Peyer's patch (tissue), 4 donors: ENCODE measurements at regions not wholly inside any gene's neighbourhood (a gene's known extent, or its start where the extent isn't known, plus 50 kb on each side); places are given as distances from the start of the nearest gene placed in this dataset.

Experiments
- DNase-seq, 3 donors: peaks; one replicate each; pipeline ENCODE4 v3.0.0-alpha.2; 2017 to 2019
- H3K27ac ChIP-seq, 4 donors: fragments of 200-600 bp; sonication (generic); one replicate each; pipeline ENCODE4 v1.5.1; 2016 to 2019
- H3K27me3 ChIP-seq, 2 donors: fragments of 200-600 bp; sonication (generic); one replicate each; pipeline ENCODE4 v1.5.1; 2019
- H3K36me3 ChIP-seq, 3 donors: fragments of 200-600 bp; sonication (generic); one replicate each; pipeline ENCODE4 v1.5.1; 2016 to 2019
- H3K4me1 ChIP-seq, 4 donors: fragments of 200-600 bp; sonication (generic); one replicate each; pipeline ENCODE4 v1.5.1; 2016 to 2019
- H3K4me3 ChIP-seq, 4 donors: fragments of 200-600 bp; sonication (generic); 1 replicate in 3 of 4; 2 replicates in 1 of 4; pipeline ENCODE4 v1.5.1; 2016 to 2019; ENCODE audit warnings: mild to moderate bottlenecking in 1 of 4
- H3K9me3 ChIP-seq, 4 donors: fragments of 200-600 bp; sonication (generic); one replicate each; pipeline ENCODE4 v1.5.1; 2016 to 2019; ENCODE audit warnings: mild to moderate bottlenecking in 1 of 4
- POLR2A ChIP-seq, 2 donors: fragments of 450-650 bp; IDR thresholded peaks; one replicate each; pipeline ENCODE4 v1.5.1; 2017; ENCODE audit warnings: antibody characterized with exemption in 2 of 2, mild to moderate bottlenecking in 2 of 2, moderate library complexity in 2 of 2
- TF ChIP-seq, protein P1 (sequence below), 6 experiments: fragments of 450-650 bp in 4 of 6; fragments of 200-600 bp in 2 of 6; sonication (generic) in 1 of 6; IDR thresholded peaks; one replicate each; pipeline ENCODE4 v1.5.1; 2017 to 2019; ENCODE audit warnings: antibody characterized with exemption in 6 of 6, mild to moderate bottlenecking in 3 of 6, moderate library complexity in 1 of 6

DNA sequence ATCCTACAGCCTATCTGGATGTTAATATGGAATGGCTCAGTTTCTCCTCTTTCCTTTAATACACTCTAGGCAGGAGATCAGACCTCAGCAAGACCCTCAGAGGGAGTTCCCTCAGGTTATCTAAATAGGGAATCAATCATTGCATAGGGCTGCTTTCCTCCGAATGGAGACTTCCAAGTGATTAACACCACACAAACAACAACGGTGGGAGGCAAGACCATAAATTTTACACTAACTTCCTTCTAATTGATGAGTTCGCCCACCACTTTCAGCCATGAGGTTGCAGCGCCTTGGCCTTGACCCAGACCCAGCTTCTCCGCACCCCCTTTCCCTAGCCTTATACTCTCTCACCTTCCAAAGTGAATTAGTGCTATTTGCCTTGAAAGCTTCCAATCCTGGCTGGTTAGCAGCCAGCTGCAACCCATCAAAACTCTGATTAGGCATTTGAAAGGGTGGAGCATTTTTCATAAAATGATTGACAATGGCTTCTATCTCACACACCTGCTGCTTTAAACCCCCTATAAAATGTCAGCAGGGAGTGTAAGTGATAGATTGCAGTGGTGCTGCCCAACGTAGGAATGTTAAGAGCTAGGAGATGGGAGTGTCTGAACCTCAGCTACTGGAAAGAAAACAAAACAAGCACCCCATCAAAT, 534.9 kb upstream of the USP24 start:
- no peaks in the 10 kb centered on the region for H3K36me3 ChIP-seq
- H3K4me1 ChIP-seq, result no peaks in the 10 kb centered on the region
- no peak overlapping the region for H3K4me3 ChIP-seq
- H3K9me3 ChIP-seq, result no peaks in the 10 kb centered on the region
- H3K27ac ChIP-seq, result no peak overlapping the region
- DNase-seq, result no peak
- no peaks in the 10 kb centered on the region for H3K27me3 ChIP-seq
- TF ChIP-seq POLR2A (IDR thresholded peaks at IDR 0.05), result no peak
- TF ChIP-seq, protein P1, sequence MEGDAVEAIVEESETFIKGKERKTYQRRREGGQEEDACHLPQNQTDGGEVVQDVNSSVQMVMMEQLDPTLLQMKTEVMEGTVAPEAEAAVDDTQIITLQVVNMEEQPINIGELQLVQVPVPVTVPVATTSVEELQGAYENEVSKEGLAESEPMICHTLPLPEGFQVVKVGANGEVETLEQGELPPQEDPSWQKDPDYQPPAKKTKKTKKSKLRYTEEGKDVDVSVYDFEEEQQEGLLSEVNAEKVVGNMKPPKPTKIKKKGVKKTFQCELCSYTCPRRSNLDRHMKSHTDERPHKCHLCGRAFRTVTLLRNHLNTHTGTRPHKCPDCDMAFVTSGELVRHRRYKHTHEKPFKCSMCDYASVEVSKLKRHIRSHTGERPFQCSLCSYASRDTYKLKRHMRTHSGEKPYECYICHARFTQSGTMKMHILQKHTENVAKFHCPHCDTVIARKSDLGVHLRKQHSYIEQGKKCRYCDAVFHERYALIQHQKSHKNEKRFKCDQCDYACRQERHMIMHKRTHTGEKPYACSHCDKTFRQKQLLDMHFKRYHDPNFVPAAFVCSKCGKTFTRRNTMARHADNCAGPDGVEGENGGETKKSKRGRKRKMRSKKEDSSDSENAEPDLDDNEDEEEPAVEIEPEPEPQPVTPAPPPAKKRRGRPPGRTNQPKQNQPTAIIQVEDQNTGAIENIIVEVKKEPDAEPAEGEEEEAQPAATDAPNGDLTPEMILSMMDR (IDR thresholded peaks at IDR 0.05), result no peak

DNA sequence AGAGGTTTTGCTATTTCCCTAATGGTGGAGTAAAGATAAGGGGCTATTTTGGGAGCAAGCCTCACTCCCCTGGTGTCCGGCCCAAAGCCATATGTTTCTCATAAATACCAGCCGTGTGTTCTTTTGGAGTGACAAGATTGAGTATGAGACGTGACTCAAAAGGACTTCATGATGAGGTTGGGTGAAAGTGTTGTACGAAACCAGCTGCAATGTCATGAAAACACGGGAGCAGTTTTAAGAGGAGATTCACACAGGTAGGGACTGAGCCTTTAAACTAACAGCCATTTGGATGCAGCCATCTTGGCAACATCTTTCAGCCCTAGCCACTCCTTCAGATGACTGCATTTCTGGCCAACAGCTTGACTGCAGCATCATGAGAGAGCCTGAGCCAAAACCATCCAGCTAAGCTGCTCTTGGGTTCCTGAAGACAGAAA, 532.3 kb upstream of the USP24 start:
- Histone ChIP-seq H3K27ac (no peak overlapping the region), H3K4me3 (no peak overlapping the region), H3K4me1 (no peaks in the 10 kb centered on the region), H3K36me3 (no peaks in the 10 kb centered on the region), H3K27me3 (no peaks in the 10 kb centered on the region), H3K9me3 (no peaks in the 10 kb centered on the region)
- DNase-seq, result no peak
- TF ChIP-seq, protein P1 (IDR thresholded peaks at IDR 0.05), result no peak
- no peak for TF ChIP-seq POLR2A (IDR thresholded peaks at IDR 0.05)

DNA sequence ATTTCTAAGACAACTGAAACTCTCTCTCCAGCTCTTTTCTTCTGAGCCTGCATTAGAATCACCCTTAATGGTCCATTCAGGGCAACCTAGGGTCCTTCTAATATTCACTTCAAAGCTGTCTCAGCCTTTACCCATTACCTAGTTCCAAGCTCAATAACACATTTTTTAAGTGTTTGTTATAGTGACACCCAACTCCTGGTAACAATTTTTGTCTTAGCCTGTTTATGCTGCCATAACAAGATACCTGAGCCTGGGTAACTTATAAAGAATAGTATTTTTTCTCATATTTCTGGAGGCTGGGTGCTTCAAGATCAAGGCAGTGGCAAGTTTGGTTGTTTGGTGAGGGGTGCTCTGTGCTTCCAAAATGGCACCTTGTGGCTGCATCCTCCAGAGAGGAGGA, 531.5 kb upstream of the USP24 start:
- no peaks in the 10 kb centered on the region for H3K4me1 ChIP-seq
- no peak overlapping the region for H3K4me3 ChIP-seq
- no peaks in the 10 kb centered on the region for H3K36me3 ChIP-seq
- no peak for TF ChIP-seq POLR2A (IDR thresholded peaks at IDR 0.05)
- TF ChIP-seq, protein P1 (IDR thresholded peaks at IDR 0.05), result no peak
- DNase-seq, result no peak
- H3K27me3 ChIP-seq, result no peaks in the 10 kb centered on the region
- H3K9me3 ChIP-seq, result no peaks in the 10 kb centered on the region
- H3K27ac ChIP-seq, result no peak overlapping the region

DNA sequence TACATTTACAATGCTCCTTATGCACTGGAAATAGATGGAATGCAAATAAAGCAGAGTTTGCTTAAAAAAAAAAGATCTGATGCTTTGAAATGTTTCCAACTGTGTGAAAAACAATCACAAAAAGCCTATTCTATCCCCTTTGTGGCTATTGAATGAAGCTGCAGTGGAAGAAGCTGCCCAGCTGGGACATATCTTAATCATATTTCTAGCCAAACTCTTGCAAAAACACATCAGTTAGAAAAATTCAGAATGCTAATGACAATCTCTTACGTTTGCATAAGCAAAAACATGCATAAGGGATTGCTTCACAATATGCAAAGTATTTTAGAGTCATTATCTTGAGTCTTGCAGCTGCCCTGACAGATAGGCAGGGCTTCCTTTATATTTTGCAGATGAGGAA, 526.4 kb upstream of the USP24 start:
- H3K9me3 ChIP-seq, result no peaks in the 10 kb centered on the region
- H3K27me3 ChIP-seq, result no peaks in the 10 kb centered on the region
- TF ChIP-seq POLR2A (IDR thresholded peaks at IDR 0.05), result no peak
- TF ChIP-seq, protein P1 (IDR thresholded peaks at IDR 0.05), result no peak
- no peak overlapping the region for H3K27ac ChIP-seq
- no peaks in the 10 kb centered on the region for H3K36me3 ChIP-seq
- no peak overlapping the region for H3K4me3 ChIP-seq
- DNase-seq, result no peak
- H3K4me1 ChIP-seq, result no peaks in the 10 kb centered on the region

DNA sequence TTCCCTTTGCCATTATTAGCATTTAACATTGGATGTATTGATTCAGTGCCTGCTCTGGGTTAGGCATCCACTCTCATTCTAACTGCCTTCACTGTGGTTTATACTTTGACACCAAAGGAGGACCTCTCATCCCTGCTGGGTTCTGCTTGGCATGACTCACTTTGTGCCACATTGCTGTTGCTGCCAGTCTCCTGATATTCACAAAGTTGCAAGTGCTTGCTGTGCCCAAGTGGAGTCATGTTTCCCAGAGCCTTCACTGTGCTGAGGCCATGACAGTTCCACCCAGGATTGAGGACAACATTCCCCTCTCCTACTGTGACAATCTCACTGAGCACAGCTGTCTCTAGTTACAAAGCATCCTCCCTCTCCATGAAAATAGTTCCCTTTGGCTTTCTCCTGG, 519.9 kb upstream of the USP24 start:
- Histone ChIP-seq H3K27me3 (no peaks in the 10 kb centered on the region), H3K4me3 (no peak overlapping the region), H3K27ac (no peak overlapping the region), H3K36me3 (no peaks in the 10 kb centered on the region), H3K4me1 (no peaks in the 10 kb centered on the region), H3K9me3 (no peaks in the 10 kb centered on the region)
- DNase-seq, result no peak
- TF ChIP-seq, protein P1 (IDR thresholded peaks at IDR 0.05), result no peak
- TF ChIP-seq POLR2A (IDR thresholded peaks at IDR 0.05), result no peak

DNA sequence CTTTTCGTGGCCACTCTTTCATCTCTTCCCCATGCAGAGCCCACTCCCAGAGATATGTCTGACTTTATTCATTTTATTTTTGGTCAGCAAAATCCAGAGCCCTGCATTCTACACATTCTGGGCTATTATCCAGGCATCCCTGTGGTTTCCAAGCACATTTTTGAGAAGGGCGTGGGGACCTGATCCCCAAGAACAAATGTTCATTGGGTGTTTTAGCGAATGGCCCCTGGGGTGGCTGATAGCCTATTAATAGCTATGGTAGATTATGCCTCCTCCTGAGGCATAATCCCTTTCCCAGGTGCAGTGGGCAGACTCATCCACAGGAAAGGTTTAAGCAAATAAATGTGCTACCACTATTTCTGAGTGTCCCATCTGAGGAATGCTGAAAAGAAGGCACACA, 511.8 kb upstream of the USP24 start:
- TF ChIP-seq, protein P1 (IDR thresholded peaks at IDR 0.05), result no peak
- no peak for TF ChIP-seq POLR2A (IDR thresholded peaks at IDR 0.05)
- Histone ChIP-seq H3K4me1 (no peaks in the 10 kb centered on the region), H3K27me3 (no peaks in the 10 kb centered on the region)

More for the DNA sequence above, 511.8 kb upstream of the USP24 start:
- H3K36me3 ChIP-seq, result no peaks in the 10 kb centered on the region
- DNase-seq, result no peak
- H3K27ac ChIP-seq, result no peak overlapping the region
- H3K4me3 ChIP-seq, result no peak overlapping the region
- no peaks in the 10 kb centered on the region for H3K9me3 ChIP-seq
